Neuronal stem cell (in vitro differentiated cells): ENCODE measurements at regions not wholly inside any gene's neighbourhood (a gene's known extent, or its start where the extent isn't known, plus 50 kb on each side); places are given as distances from the start of the nearest gene placed in this dataset.
A peak's percentile ranks its signal among the peaks of the same experiment; 100 is the strongest.

Experiments used
- DNase-seq: peaks from one replicate; pipeline ENCODE4 v3.0.0-alpha.2; 2013; ENCODE audit warnings: low spot score
- H2AFZ ChIP-seq: one replicate; pipeline ENCODE4 v1.6.1; 2013; ENCODE audit warnings: mild to moderate bottlenecking, low read length, inconsistent platforms
- H2AK5ac ChIP-seq: 2 replicates; pipeline ENCODE4 v1.6.1; 2013; ENCODE audit warnings: low read depth, mild to moderate bottlenecking, inconsistent platforms, low read length, moderate library complexity, mixed read lengths
- H2BK120ac ChIP-seq: 2 replicates; pipeline ENCODE4 v1.6.1; 2013; ENCODE audit warnings: low read depth, mild to moderate bottlenecking, inconsistent platforms, low read length, moderate library complexity, mixed read lengths
- H2BK12ac ChIP-seq: one replicate; pipeline ENCODE4 v1.6.1; 2013; ENCODE audit warnings: low read length, inconsistent platforms
- H2BK15ac ChIP-seq: 2 replicates; pipeline ENCODE4 v1.6.1; 2013; ENCODE audit warnings: mild to moderate bottlenecking, low read length, inconsistent platforms, mixed read lengths
- H2BK5ac ChIP-seq: one replicate; pipeline ENCODE4 v1.6.1; 2013; ENCODE audit warnings: inconsistent platforms, mild to moderate bottlenecking, low read length, moderate library complexity
- H3K14ac ChIP-seq: one replicate; pipeline ENCODE4 v1.6.1; 2013; ENCODE audit warnings: low read length, inconsistent platforms
- H3K18ac ChIP-seq: 2 replicates; pipeline ENCODE4 v1.6.1; 2013; ENCODE audit warnings: low read length, inconsistent platforms
- H3K23ac ChIP-seq: 2 replicates; pipeline ENCODE4 v1.6.1; 2013; ENCODE audit warnings: low read depth, mild to moderate bottlenecking, mixed read lengths, low read length, inconsistent platforms; ENCODE audit not compliant: poor library complexity
- H3K27ac ChIP-seq: replicated peaks from 3 replicates; pipeline ENCODE4 v1.5.1; 2013; ENCODE audit warnings: low read length, inconsistent platforms
- H3K27me3 ChIP-seq, 3 experiments: 2 replicates each; pipeline ENCODE4 v1.6.1; 2013; ENCODE audit warnings: low read length in 3 of 3, mild to moderate bottlenecking in 2 of 3, inconsistent platforms in 1 of 3, low read depth in 1 of 3, mixed read lengths in 1 of 3, moderate library complexity in 1 of 3; ENCODE audit not compliant: control insufficient read depth in 3 of 3, insufficient read depth in 3 of 3
- H3K36me3 ChIP-seq, 2 donors: replicated peaks in 1 of 2; 2 replicates each; pipeline ENCODE4 v1.6.1; 2013; ENCODE audit warnings: low read length in 2 of 2; ENCODE audit not compliant: control insufficient read depth in 2 of 2, insufficient read depth in 2 of 2
- H3K4ac ChIP-seq: 2 replicates; pipeline ENCODE4 v1.6.1; 2013; ENCODE audit warnings: inconsistent platforms, mild to moderate bottlenecking, low read length, moderate library complexity
- H3K4me1 ChIP-seq, 2 donors: 1 replicate in 1 of 2; 2 replicates in 1 of 2; pipeline ENCODE4 v1.6.1; 2013; ENCODE audit warnings: low read length in 2 of 2, low read depth in 1 of 2; ENCODE audit not compliant: control insufficient read depth in 2 of 2, insufficient read depth in 1 of 2
- H3K4me2 ChIP-seq: one replicate; pipeline ENCODE4 v1.6.1; 2013; ENCODE audit warnings: mild to moderate bottlenecking, low read length, inconsistent platforms; ENCODE audit not compliant: insufficient read depth, poor library complexity, severe bottlenecking
- H3K4me3 ChIP-seq, 2 donors: 2 replicates each; pipeline ENCODE4 v1.5.1; 2013; ENCODE audit warnings: low read length in 2 of 2, mild to moderate bottlenecking in 2 of 2, inconsistent platforms in 1 of 2, moderate library complexity in 1 of 2
- H3K79me1 ChIP-seq: one replicate; pipeline ENCODE4 v1.6.1; 2013; ENCODE audit warnings: low read depth, mild to moderate bottlenecking, inconsistent platforms, low read length, moderate library complexity
- H3K9ac ChIP-seq: one replicate; pipeline ENCODE4 v1.6.1; 2013; ENCODE audit warnings: mild to moderate bottlenecking, low read depth, low read length, inconsistent platforms; ENCODE audit not compliant: poor library complexity
- H3K9me3 ChIP-seq, 2 donors: replicated peaks in 1 of 2; 2 replicates each; pipeline versions ENCODE3 to v1.6.1; 2013; ENCODE audit warnings: low read length in 2 of 2, mild to moderate bottlenecking in 2 of 2, inconsistent platforms in 1 of 2, low read depth in 1 of 2, mixed read lengths in 1 of 2, moderate library complexity in 1 of 2; ENCODE audit not compliant: control insufficient read depth in 2 of 2, insufficient read depth in 1 of 2
- H4K8ac ChIP-seq: one replicate; pipeline ENCODE4 v1.6.1; 2013; ENCODE audit warnings: low read depth, mild to moderate bottlenecking, inconsistent platforms, low read length, moderate library complexity
- H4K91ac ChIP-seq: one replicate; pipeline ENCODE4 v1.6.1; 2013; ENCODE audit warnings: low read length, low read depth, mild to moderate bottlenecking, inconsistent platforms; ENCODE audit not compliant: poor library complexity
- WGBS, 2 donors: extraction: QIAGEN DNeasy Blood & Tissue Kit; methylation state at CpG; one replicate each; pipeline ENCODE4 v1.1.7; 2013; ENCODE audit warnings: missing lambda C conversion rate in 2 of 2, mixed read lengths in 1 of 2; ENCODE audit not compliant: insufficient read length in 2 of 2, insufficient replicate concordance in 1 of 2; ENCODE audit errors: extremely low coverage in 2 of 2; 5-methylcytosine and 5-hydroxymethylcytosine counted together

- no peak overlapping the region for H2AFZ ChIP-seq
- no peak for DNase-seq
- no peak overlapping the region for H2BK12ac ChIP-seq
- no peak overlapping the region for H3K4ac ChIP-seq
- H2BK120ac ChIP-seq, result no peak overlapping the region
- H3K4me2 ChIP-seq, result no peak overlapping the region
- peaks cover 2 to 5% of the 10 kb centered on the region in 2 donors for H3K4me1 ChIP-seq
- peaks cover 3 to 8% of the 10 kb centered on the region in 2 donors for H3K9me3 ChIP-seq
- H4K91ac ChIP-seq, result no peak overlapping the region
- H2AK5ac ChIP-seq, result no peak overlapping the region
- no peak overlapping the region for H4K8ac ChIP-seq
- no peak overlapping the region for H2BK5ac ChIP-seq
- no peak overlapping the region for H3K23ac ChIP-seq
- no peaks in the 10 kb centered on the region for H3K79me1 ChIP-seq
- no peak overlapping the region for H3K18ac ChIP-seq
- H3K14ac ChIP-seq, result no peak overlapping the region
- H3K4me3 ChIP-seq, result no peak overlapping the region
- no CpG with 5 or more reads among the region's 12 CpGs for WGBS, 2 donors
- H3K36me3 ChIP-seq, result no peaks in the 10 kb centered on the region
- H2BK15ac ChIP-seq, result no peak overlapping the region
- peaks cover 0 to 2% (median 0%) of the 10 kb centered on the region in 3 experiments for H3K27me3 ChIP-seq
- H3K27ac ChIP-seq, result no peak overlapping the region
- no peak overlapping the region for H3K9ac ChIP-seq
Observed at GRCh38 chr13:111637365-111637764, 316.9 kb downstream of the TEX29 start.

- no peak for DNase-seq
- Histone ChIP-seq H3K4me1 (peaks cover 0 to 2% of the 10 kb centered on the region in 2 donors), H2AFZ (no peak overlapping the region), H3K4ac (no peak overlapping the region), H3K27ac (no peak overlapping the region), H2BK12ac (no peak overlapping the region), H3K79me1 (no peaks in the 10 kb centered on the region), H3K4me2 (no peak overlapping the region), H4K8ac (no peak overlapping the region), H3K18ac (no peak overlapping the region), H2AK5ac (no peak overlapping the region), H2BK15ac (no peak overlapping the region), H3K27me3 (peaks cover 0 to 3% (median 2%) of the 10 kb centered on the region in 3 experiments), H3K23ac (no peak overlapping the region), H3K36me3 (no peaks in the 10 kb centered on the region), H3K14ac (no peak overlapping the region), H2BK5ac (no peak overlapping the region), H4K91ac (no peak overlapping the region), H3K4me3 (no peak overlapping the region), H2BK120ac (no peak overlapping the region), H3K9ac (no peak overlapping the region), H3K9me3 (peaks cover 3 to 8% of the 10 kb centered on the region in 2 donors)
- no CpG with 5 or more reads among the region's 1 CpG for WGBS, 2 donors
Observed at GRCh38 chr13:111638233-111638632, 317.8 kb downstream of the TEX29 start.

GRCh38 chr13:111639196-111639705 is 318.8 kb downstream of the TEX29 start:
- no peak for DNase-seq
- peaks cover 0 to 2% of the 10 kb centered on the region in 2 donors for H3K4me1 ChIP-seq

GRCh38 chr13:111640006-111640405 is 319.6 kb downstream of the TEX29 start:
- no peak overlapping the region for H2BK120ac ChIP-seq
- no peak overlapping the region for H3K4me2 ChIP-seq
- no peak overlapping the region for H4K8ac ChIP-seq
- WGBS, 2 donors, result no CpG with 5 or more reads among the region's 13 CpGs
- H3K9me3 ChIP-seq, result peaks cover 3 to 5% of the 10 kb centered on the region in 2 donors
- H2BK15ac ChIP-seq, result peak overlapping the region; percentile 69
- H3K36me3 ChIP-seq, result no peaks in the 10 kb centered on the region
- H3K79me1 ChIP-seq, result no peaks in the 10 kb centered on the region
- no peak for DNase-seq
- H3K14ac ChIP-seq, result no peak overlapping the region
- H3K4me1 ChIP-seq, result peaks cover 0 to 2% of the 10 kb centered on the region in 2 donors
- no peak overlapping the region for H3K18ac ChIP-seq
- H3K27ac ChIP-seq, result no peak overlapping the region
- H2BK5ac ChIP-seq, result no peak overlapping the region
- no peak overlapping the region for H3K9ac ChIP-seq
- no peak overlapping the region for H2BK12ac ChIP-seq
- peaks cover 0 to 3% (median 2%) of the 10 kb centered on the region in 3 experiments for H3K27me3 ChIP-seq
- H3K4me3 ChIP-seq, result no peak overlapping the region
- no peak overlapping the region for H3K23ac ChIP-seq
- no peak overlapping the region for H2AK5ac ChIP-seq
- no peak overlapping the region for H3K4ac ChIP-seq
- peak overlapping the region; percentile 67 for H2AFZ ChIP-seq
- no peak overlapping the region for H4K91ac ChIP-seq

More at GRCh38 chr13:111639196-111639705, 318.8 kb downstream of the TEX29 start:
- Histone ChIP-seq H2BK5ac (no peak overlapping the region), H2AFZ (no peak overlapping the region), H2BK12ac (no peak overlapping the region), H4K8ac (no peak overlapping the region), H2BK15ac (no peak overlapping the region), H3K18ac (peak overlapping the region; percentile 27), H3K4ac (no peak overlapping the region), H3K79me1 (no peaks in the 10 kb centered on the region), H3K4me3 (no peak overlapping the region), H3K4me2 (no peak overlapping the region), H3K14ac (no peak overlapping the region), H2AK5ac (no peak overlapping the region), H2BK120ac (no peak overlapping the region), H3K27ac (no peak overlapping the region), H4K91ac (no peak overlapping the region), H3K36me3 (no peaks in the 10 kb centered on the region), H3K9ac (no peak overlapping the region), H3K9me3 (peaks cover 3 to 8% of the 10 kb centered on the region in 2 donors), H3K23ac (no peak overlapping the region), H3K27me3 (peaks cover 0 to 3% (median 2%) of the 10 kb centered on the region in 3 experiments)
- no CpG with 5 or more reads among the region's 10 CpGs for WGBS, 2 donors
